B cell (primary cell): ENCODE measurements at regions not wholly inside any gene's neighbourhood (a gene's known extent, or its start where the extent isn't known, plus 50 kb on each side); places are given as distances from the start of the nearest gene placed in this dataset.

Experiments
- EZH2 ChIP-seq: IDR thresholded peaks from 2 replicates; pipeline ENCODE4 v1.6.1; 2012; ENCODE audit warnings: borderline replicate concordance, low read depth, mild to moderate bottlenecking, moderate library complexity, low read length; ENCODE audit not compliant: insufficient read depth, poor library complexity, severe bottlenecking
- TF ChIP-seq, protein P1 (sequence below): fragments of 200-600 bp; IDR thresholded peaks from one replicate; pipeline ENCODE4 v1.8.0; 2022; ENCODE audit warnings: antibody characterized with exemption, mild to moderate bottlenecking

DNA sequence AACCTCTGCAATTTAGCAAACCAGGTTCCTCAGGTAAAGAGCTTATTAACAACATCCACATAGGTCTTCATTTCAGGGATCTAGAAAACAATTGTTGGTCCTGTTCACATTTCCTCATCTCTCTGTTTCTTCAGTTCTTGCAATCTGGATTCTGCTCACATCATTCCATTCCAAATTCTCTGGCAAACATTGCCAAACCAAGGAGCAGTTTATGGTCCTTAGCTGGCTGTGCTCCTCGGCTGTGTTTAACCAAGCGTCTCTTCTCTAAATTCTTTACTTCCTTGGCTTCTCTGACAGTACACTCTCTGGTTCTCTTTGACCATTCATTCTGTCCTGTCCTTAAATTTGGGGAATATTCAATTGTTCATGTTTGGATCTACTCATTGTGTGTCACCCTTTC is 65.8 kb upstream of the RANBP3L start:
- TF ChIP-seq, protein P1, sequence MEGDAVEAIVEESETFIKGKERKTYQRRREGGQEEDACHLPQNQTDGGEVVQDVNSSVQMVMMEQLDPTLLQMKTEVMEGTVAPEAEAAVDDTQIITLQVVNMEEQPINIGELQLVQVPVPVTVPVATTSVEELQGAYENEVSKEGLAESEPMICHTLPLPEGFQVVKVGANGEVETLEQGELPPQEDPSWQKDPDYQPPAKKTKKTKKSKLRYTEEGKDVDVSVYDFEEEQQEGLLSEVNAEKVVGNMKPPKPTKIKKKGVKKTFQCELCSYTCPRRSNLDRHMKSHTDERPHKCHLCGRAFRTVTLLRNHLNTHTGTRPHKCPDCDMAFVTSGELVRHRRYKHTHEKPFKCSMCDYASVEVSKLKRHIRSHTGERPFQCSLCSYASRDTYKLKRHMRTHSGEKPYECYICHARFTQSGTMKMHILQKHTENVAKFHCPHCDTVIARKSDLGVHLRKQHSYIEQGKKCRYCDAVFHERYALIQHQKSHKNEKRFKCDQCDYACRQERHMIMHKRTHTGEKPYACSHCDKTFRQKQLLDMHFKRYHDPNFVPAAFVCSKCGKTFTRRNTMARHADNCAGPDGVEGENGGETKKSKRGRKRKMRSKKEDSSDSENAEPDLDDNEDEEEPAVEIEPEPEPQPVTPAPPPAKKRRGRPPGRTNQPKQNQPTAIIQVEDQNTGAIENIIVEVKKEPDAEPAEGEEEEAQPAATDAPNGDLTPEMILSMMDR: no peak
- TF ChIP-seq EZH2: no peak
